ENCODE measurements at regions not wholly inside any gene's neighbourhood (a gene's known extent, or its start where the extent isn't known, plus 50 kb on each side); places are given as distances from the start of the nearest gene placed in this dataset.

- Histone ChIP-seq H3K9me3 (ENCODE audit: low read depth, low read length) (no peaks in the 10 kb centered on the region), H3K4me1 (ENCODE audit: insufficient read depth, low read length) (peaks cover 42% of the 10 kb centered on the region), H3K4me3 (ENCODE audit: low read length) (no peak overlapping the region), H3K27me3 (ENCODE audit: insufficient read depth, low read length) (no peaks in the 10 kb centered on the region)
These were observed 912.4 kb downstream of the VRK1 start for GRCh38 chr14:97709552-97709951.

GRCh38 chr14:97710726-97711125 lies 913.5 kb downstream of the VRK1 start:
- H3K9me3 ChIP-seq (ENCODE audit: low read depth, low read length) = no peaks in the 10 kb centered on the region

GRCh38 chr14:97712471-97712870 lies 915.3 kb downstream of the VRK1 start:
- Histone ChIP-seq H3K27me3 (ENCODE audit: insufficient read depth, low read length) (no peaks in the 10 kb centered on the region), H3K9me3 (ENCODE audit: low read depth, low read length) (no peaks in the 10 kb centered on the region), H3K4me1 (ENCODE audit: insufficient read depth, low read length) (peaks cover 16% of the 10 kb centered on the region), H3K4me3 (ENCODE audit: low read length) (no peak overlapping the region)

More at GRCh38 chr14:97710726-97711125, 913.5 kb downstream of the VRK1 start:
- H3K4me3 ChIP-seq (ENCODE audit: low read length) = no peak overlapping the region
- no peaks in the 10 kb centered on the region for H3K27me3 ChIP-seq (ENCODE audit: insufficient read depth, low read length)
- H3K4me1 ChIP-seq (ENCODE audit: insufficient read depth, low read length) = peaks cover 33% of the 10 kb centered on the region

- Histone ChIP-seq H3K4me1 (ENCODE audit: insufficient read depth, low read length) (peaks cover 12% of the 10 kb centered on the region), H3K4me3 (ENCODE audit: low read length) (no peak overlapping the region), H3K27me3 (ENCODE audit: insufficient read depth, low read length) (no peaks in the 10 kb centered on the region), H3K9me3 (ENCODE audit: low read depth, low read length) (no peaks in the 10 kb centered on the region)
These were observed 915.8 kb downstream of the VRK1 start for GRCh38 chr14:97713023-97713422.

GRCh38 chr14:97718886-97719442 lies 921.8 kb downstream of the VRK1 start:
- Histone ChIP-seq H3K4me1 (ENCODE audit: insufficient read depth, low read length) (peaks cover 12% of the 10 kb centered on the region), H3K9me3 (ENCODE audit: low read depth, low read length) (no peaks in the 10 kb centered on the region), H3K27me3 (ENCODE audit: insufficient read depth, low read length) (no peaks in the 10 kb centered on the region), H3K4me3 (ENCODE audit: low read length) (no peak overlapping the region)

- Histone ChIP-seq H3K27me3 (ENCODE audit: insufficient read depth, low read length) (no peaks in the 10 kb centered on the region), H3K4me3 (ENCODE audit: low read length) (no peak overlapping the region), H3K4me1 (ENCODE audit: insufficient read depth, low read length) (peaks cover 22% of the 10 kb centered on the region), H3K9me3 (ENCODE audit: low read depth, low read length) (no peaks in the 10 kb centered on the region)
These were observed 922.7 kb downstream of the VRK1 start for GRCh38 chr14:97719931-97720330.

- H3K4me1 ChIP-seq (ENCODE audit: insufficient read depth, low read length) = peaks cover 42% of the 10 kb centered on the region
- no peak overlapping the region for H3K4me3 ChIP-seq (ENCODE audit: low read length)
- no peaks in the 10 kb centered on the region for H3K9me3 ChIP-seq (ENCODE audit: low read depth, low read length)
- no peaks in the 10 kb centered on the region for H3K27me3 ChIP-seq (ENCODE audit: insufficient read depth, low read length)
These were observed 926.2 kb downstream of the VRK1 start for GRCh38 chr14:97723351-97723750.

- peaks cover 42% of the 10 kb centered on the region for H3K4me1 ChIP-seq (ENCODE audit: insufficient read depth, low read length)
- H3K4me3 ChIP-seq (ENCODE audit: low read length) = no peak overlapping the region
- no peaks in the 10 kb centered on the region for H3K27me3 ChIP-seq (ENCODE audit: insufficient read depth, low read length)
- H3K9me3 ChIP-seq (ENCODE audit: low read depth, low read length) = no peaks in the 10 kb centered on the region
These were observed 926.6 kb downstream of the VRK1 start for GRCh38 chr14:97723819-97724218.

- H3K27me3 ChIP-seq (ENCODE audit: insufficient read depth, low read length) = no peaks in the 10 kb centered on the region
- H3K4me1 ChIP-seq (ENCODE audit: insufficient read depth, low read length) = peaks cover 40% of the 10 kb centered on the region
- H3K4me3 ChIP-seq (ENCODE audit: low read length) = no peak overlapping the region
- H3K9me3 ChIP-seq (ENCODE audit: low read depth, low read length) = no peaks in the 10 kb centered on the region
These were observed 927.1 kb downstream of the VRK1 start for GRCh38 chr14:97724265-97724731.

- Histone ChIP-seq H3K9me3 (ENCODE audit: low read depth, low read length) (no peaks in the 10 kb centered on the region), H3K27me3 (ENCODE audit: insufficient read depth, low read length) (no peaks in the 10 kb centered on the region), H3K4me3 (ENCODE audit: low read length) (no peak overlapping the region), H3K4me1 (ENCODE audit: insufficient read depth, low read length) (peaks cover 40% of the 10 kb centered on the region)
These were observed 929.5 kb downstream of the VRK1 start for GRCh38 chr14:97726676-97727075.

GRCh38 chr14:97730706-97731105 lies 933.5 kb downstream of the VRK1 start:
- Histone ChIP-seq H3K9me3 (ENCODE audit: low read depth, low read length) (no peaks in the 10 kb centered on the region), H3K4me3 (ENCODE audit: low read length) (no peak overlapping the region), H3K27me3 (ENCODE audit: insufficient read depth, low read length) (no peaks in the 10 kb centered on the region), H3K4me1 (ENCODE audit: insufficient read depth, low read length) (peaks cover 13% of the 10 kb centered on the region)

GRCh38 chr14:97731800-97732199 lies 934.6 kb downstream of the VRK1 start:
- H3K4me3 ChIP-seq (ENCODE audit: low read length) = no peak overlapping the region
- H3K4me1 ChIP-seq (ENCODE audit: insufficient read depth, low read length) = peaks cover 2% of the 10 kb centered on the region
- H3K27me3 ChIP-seq (ENCODE audit: insufficient read depth, low read length) = no peaks in the 10 kb centered on the region
- no peaks in the 10 kb centered on the region for H3K9me3 ChIP-seq (ENCODE audit: low read depth, low read length)

GRCh38 chr14:97747316-97747715 lies 950.1 kb downstream of the VRK1 start:
- Histone ChIP-seq H3K4me1 (ENCODE audit: insufficient read depth, low read length) (no peaks in the 10 kb centered on the region), H3K27me3 (ENCODE audit: insufficient read depth, low read length) (no peaks in the 10 kb centered on the region)

GRCh38 chr14:97748616-97749015 lies 951.4 kb downstream of the VRK1 start:
- H3K9me3 ChIP-seq (ENCODE audit: low read depth, low read length) = no peaks in the 10 kb centered on the region
- no peak overlapping the region for H3K4me3 ChIP-seq (ENCODE audit: low read length)
- no peaks in the 10 kb centered on the region for H3K4me1 ChIP-seq (ENCODE audit: insufficient read depth, low read length)
- H3K27me3 ChIP-seq (ENCODE audit: insufficient read depth, low read length) = no peaks in the 10 kb centered on the region

More at GRCh38 chr14:97747316-97747715, 950.1 kb downstream of the VRK1 start:
- Histone ChIP-seq H3K9me3 (ENCODE audit: low read depth, low read length) (no peaks in the 10 kb centered on the region), H3K4me3 (ENCODE audit: low read length) (no peak overlapping the region)

GRCh38 chr14:97757491-97757890 lies 960.3 kb downstream of the VRK1 start:
- Histone ChIP-seq H3K9me3 (ENCODE audit: low read depth, low read length) (no peaks in the 10 kb centered on the region), H3K27me3 (ENCODE audit: insufficient read depth, low read length) (no peaks in the 10 kb centered on the region), H3K4me3 (ENCODE audit: low read length) (no peak overlapping the region), H3K4me1 (ENCODE audit: insufficient read depth, low read length) (no peaks in the 10 kb centered on the region)

- Histone ChIP-seq H3K9me3 (ENCODE audit: low read depth, low read length) (no peaks in the 10 kb centered on the region), H3K4me3 (ENCODE audit: low read length) (no peak overlapping the region), H3K4me1 (ENCODE audit: insufficient read depth, low read length) (no peaks in the 10 kb centered on the region), H3K27me3 (ENCODE audit: insufficient read depth, low read length) (no peaks in the 10 kb centered on the region)
These were observed 962.9 kb downstream of the VRK1 start for GRCh38 chr14:97760050-97760449.
